ENCODE measurements at regions not wholly inside any gene's neighbourhood (a gene's known extent, or its start where the extent isn't known, plus 50 kb on each side); places are given as distances from the start of the nearest gene placed in this dataset.

GRCh38 chr6:44667226-44667625 is 279.7 kb downstream of the CDC5L start:
- H3K27ac Mint-ChIP-seq: no peak overlapping the region
- no peaks in the 10 kb centered on the region for H3K9me3 ChIP-seq (ENCODE audit: control insufficient read depth in 1 of 2, low read length in 2 of 2)
- no peaks in the 10 kb centered on the region for H3K9me3 Mint-ChIP-seq
- POLR2A ChIA-PET (ENCODE audit: partially characterized antibody): no interaction called here
- H3K4me1 Mint-ChIP-seq: no peaks in the 10 kb centered on the region
- intact Hi-C loops (cut with micrococcal nuclease): no loop called here
- no peaks in the 10 kb centered on the region for H3K27me3 ChIP-seq (ENCODE audit: insufficient read depth, low read length)
- CTCF ChIA-PET (ENCODE audit: partially characterized antibody): interaction anchor here (2.3 to 5.9 kb wide), 2 partner anchors 11 to 1047 kb away, joined by 10 to 34 read pairs; no protein-coding TSS in a partner anchor
- H3K27ac ChIP-seq (ENCODE audit: low read depth, low read length): no peak overlapping the region
- no peak for DNase-seq
- H3K36me3 Mint-ChIP-seq: no peaks in the 10 kb centered on the region
- H3K4me1 ChIP-seq (ENCODE audit: insufficient read depth, low read length): no peaks in the 10 kb centered on the region
- no peaks in the 10 kb centered on the region for H3K36me3 ChIP-seq (ENCODE audit: insufficient read depth, low read length)
- no peak overlapping the region for H3K4me3 ChIP-seq (ENCODE audit: low read length in 2 of 2)
- no peak overlapping the region for H3K4me3 Mint-ChIP-seq
- H3K27me3 Mint-ChIP-seq: peaks cover 0 to 1% of the 10 kb centered on the region in 2 donors

GRCh38 chr6:44667668-44668390 is 280.3 kb downstream of the CDC5L start:
- H3K4me1 Mint-ChIP-seq: no peaks in the 10 kb centered on the region
- Histone ChIP-seq H3K27ac (ENCODE audit: low read depth, low read length) (no peak overlapping the region), H3K9me3 (ENCODE audit: control insufficient read depth in 1 of 2, low read length in 2 of 2) (no peaks in the 10 kb centered on the region), H3K4me1 (ENCODE audit: insufficient read depth, low read length) (no peaks in the 10 kb centered on the region), H3K4me3 (ENCODE audit: low read length in 2 of 2) (no peak overlapping the region), H3K36me3 (ENCODE audit: insufficient read depth, low read length) (no peaks in the 10 kb centered on the region), H3K27me3 (ENCODE audit: insufficient read depth, low read length) (no peaks in the 10 kb centered on the region)
- ChIA-PET POLR2A (ENCODE audit: partially characterized antibody) (no interaction called here), CTCF (ENCODE audit: partially characterized antibody) (interaction anchor here (0.9 to 5.9 kb wide), 4 partner anchors 9 to 1047 kb away, joined by 3 to 34 read pairs (median 7); no protein-coding TSS in a partner anchor)
- no peaks in the 10 kb centered on the region for H3K36me3 Mint-ChIP-seq
- H3K27me3 Mint-ChIP-seq: peaks cover 0 to 1% of the 10 kb centered on the region in 2 donors
- intact Hi-C loops (cut with micrococcal nuclease): no loop called here
- DNase-seq: peak in 4 of 5 donors; percentile 9 to 12 (median 11)
- H3K4me3 Mint-ChIP-seq: no peak overlapping the region
- no peaks in the 10 kb centered on the region for H3K9me3 Mint-ChIP-seq
- peak overlapping the region in 1 of 7 donors; percentile 30 for H3K27ac Mint-ChIP-seq

- H3K9me3 Mint-ChIP-seq: no peaks in the 10 kb centered on the region
- H3K27me3 Mint-ChIP-seq: peaks cover 0 to 2% of the 10 kb centered on the region in 2 donors
- DNase-seq: no peak
- intact Hi-C loops (cut with micrococcal nuclease): no loop called here
- H3K4me1 Mint-ChIP-seq: no peaks in the 10 kb centered on the region
- Histone ChIP-seq H3K27me3 (ENCODE audit: insufficient read depth, low read length) (no peaks in the 10 kb centered on the region), H3K36me3 (ENCODE audit: insufficient read depth, low read length) (no peaks in the 10 kb centered on the region), H3K4me3 (ENCODE audit: low read length in 2 of 2) (no peak overlapping the region), H3K27ac (ENCODE audit: low read depth, low read length) (no peak overlapping the region), H3K9me3 (ENCODE audit: control insufficient read depth in 1 of 2, low read length in 2 of 2) (no peaks in the 10 kb centered on the region), H3K4me1 (ENCODE audit: insufficient read depth, low read length) (no peaks in the 10 kb centered on the region)
- ChIA-PET CTCF (ENCODE audit: partially characterized antibody) (interaction anchor here (0.6 to 5.9 kb wide), 5 partner anchors 8 to 1046 kb away, joined by 3 to 34 read pairs (median 4); no protein-coding TSS in a partner anchor), POLR2A (ENCODE audit: partially characterized antibody) (no interaction called here)
- no peaks in the 10 kb centered on the region for H3K36me3 Mint-ChIP-seq
- H3K4me3 Mint-ChIP-seq: no peak overlapping the region
- H3K27ac Mint-ChIP-seq: no peak overlapping the region
These were observed 281.0 kb downstream of the CDC5L start for GRCh38 chr6:44668391-44668930.

GRCh38 chr6:44668976-44669934 is 281.7 kb downstream of the CDC5L start:
- H3K36me3 Mint-ChIP-seq: no peaks in the 10 kb centered on the region
- intact Hi-C loops (cut with micrococcal nuclease): no loop called here

GRCh38 chr6:44670146-44670545 is 282.6 kb downstream of the CDC5L start:
- Mint-ChIP-seq H3K27me3 (peaks cover 0 to 2% of the 10 kb centered on the region in 2 donors), H3K9me3 (no peaks in the 10 kb centered on the region)

More at GRCh38 chr6:44668976-44669934, 281.7 kb downstream of the CDC5L start:
- Mint-ChIP-seq H3K4me1 (no peaks in the 10 kb centered on the region), H3K9me3 (no peaks in the 10 kb centered on the region), H3K27me3 (peaks cover 0 to 2% of the 10 kb centered on the region in 2 donors), H3K4me3 (no peak overlapping the region), H3K27ac (no peak overlapping the region)
- ChIA-PET POLR2A (ENCODE audit: partially characterized antibody) (no interaction called here), CTCF (ENCODE audit: partially characterized antibody) (interaction anchor here (0.6 to 5.9 kb wide), 4 partner anchors 13 to 1045 kb away, joined by 3 to 34 read pairs (median 6); no protein-coding TSS in a partner anchor)
- H3K9me3 ChIP-seq (ENCODE audit: control insufficient read depth in 1 of 2, low read length in 2 of 2): no peaks in the 10 kb centered on the region
- H3K4me3 ChIP-seq (ENCODE audit: low read length in 2 of 2): no peak overlapping the region
- no peak for DNase-seq
- H3K36me3 ChIP-seq (ENCODE audit: insufficient read depth, low read length): no peaks in the 10 kb centered on the region
- no peaks in the 10 kb centered on the region for H3K27me3 ChIP-seq (ENCODE audit: insufficient read depth, low read length)
- H3K27ac ChIP-seq (ENCODE audit: low read depth, low read length): no peak overlapping the region
- H3K4me1 ChIP-seq (ENCODE audit: insufficient read depth, low read length): no peaks in the 10 kb centered on the region

GRCh38 chr6:44671333-44671732 is 283.8 kb downstream of the CDC5L start:
- H3K27me3 Mint-ChIP-seq: peaks cover 0 to 2% of the 10 kb centered on the region in 2 donors
- no peaks in the 10 kb centered on the region for H3K4me1 ChIP-seq (ENCODE audit: insufficient read depth, low read length)
- intact Hi-C loops (cut with micrococcal nuclease): no loop called here
- H3K4me1 Mint-ChIP-seq: no peaks in the 10 kb centered on the region
- H3K9me3 ChIP-seq (ENCODE audit: control insufficient read depth in 1 of 2, low read length in 2 of 2): no peaks in the 10 kb centered on the region
- no peak overlapping the region for H3K4me3 ChIP-seq (ENCODE audit: low read length in 2 of 2)
- DNase-seq: no peak
- no peaks in the 10 kb centered on the region for H3K36me3 ChIP-seq (ENCODE audit: insufficient read depth, low read length)
- no peaks in the 10 kb centered on the region for H3K27me3 ChIP-seq (ENCODE audit: insufficient read depth, low read length)
- ChIA-PET POLR2A (ENCODE audit: partially characterized antibody) (interaction anchor here (0.6 kb wide), 1 partner anchor 1025 kb away, joined by 3 read pairs; no protein-coding TSS in a partner anchor), CTCF (ENCODE audit: partially characterized antibody) (no interaction called here)
- no peak overlapping the region for H3K27ac Mint-ChIP-seq
- no peak overlapping the region for H3K4me3 Mint-ChIP-seq
- H3K9me3 Mint-ChIP-seq: no peaks in the 10 kb centered on the region
- H3K27ac ChIP-seq (ENCODE audit: low read depth, low read length): no peak overlapping the region
- no peaks in the 10 kb centered on the region for H3K36me3 Mint-ChIP-seq

More at GRCh38 chr6:44670146-44670545, 282.6 kb downstream of the CDC5L start:
- Mint-ChIP-seq H3K4me3 (no peak overlapping the region), H3K27ac (no peak overlapping the region), H3K36me3 (no peaks in the 10 kb centered on the region), H3K4me1 (no peaks in the 10 kb centered on the region)
- Histone ChIP-seq H3K9me3 (ENCODE audit: control insufficient read depth in 1 of 2, low read length in 2 of 2) (no peaks in the 10 kb centered on the region), H3K4me3 (ENCODE audit: low read length in 2 of 2) (no peak overlapping the region), H3K27ac (ENCODE audit: low read depth, low read length) (no peak overlapping the region), H3K27me3 (ENCODE audit: insufficient read depth, low read length) (no peaks in the 10 kb centered on the region), H3K4me1 (ENCODE audit: insufficient read depth, low read length) (no peaks in the 10 kb centered on the region), H3K36me3 (ENCODE audit: insufficient read depth, low read length) (no peaks in the 10 kb centered on the region)
- CTCF ChIA-PET (ENCODE audit: partially characterized antibody): interaction anchor here (5.9 kb wide), 1 partner anchor 14 kb away, joined by 34 read pairs; no protein-coding TSS in a partner anchor
- intact Hi-C loops (cut with micrococcal nuclease): no loop called here
- POLR2A ChIA-PET (ENCODE audit: partially characterized antibody): no interaction called here
- DNase-seq: no peak
